ENCODE measurements at regions not wholly inside any gene's neighbourhood (a gene's known extent, or its start where the extent isn't known, plus 50 kb on each side); places are given as distances from the start of the nearest gene placed in this dataset.

- TF ChIP-seq CTCF (IDR thresholded peaks at IDR 0.05; ENCODE audit: low read length) = no peak
- TF ChIP-seq EZH2 (optimal IDR thresholded peaks at IDR 0.05; ENCODE audit: low read depth, low read length) = no peak
These were observed 421.7 kb downstream of the RNF144A start for GRCh38 chr2:7338961-7339360.
